ENCODE measurements at regions not wholly inside any gene's neighbourhood (a gene's known extent, or its start where the extent isn't known, plus 50 kb on each side); places are given as distances from the start of the nearest gene placed in this dataset.

GRCh38 chr5:68112658-68113057, 102.9 kb upstream of the PIK3R1 start:
- Histone ChIP-seq H3K9me3 (replicated peaks; ENCODE audit: control insufficient read depth, insufficient read depth, low read length) (no peaks in the 10 kb centered on the region), H3K4me1 (ENCODE audit: control insufficient read depth, extremely low read depth, insufficient read depth, low read length) (no peaks in the 10 kb centered on the region), H4K20me1 (replicated peaks; ENCODE audit: control insufficient read depth, extremely low read depth, insufficient read depth, low read length) (no peaks in the 10 kb centered on the region), H3K9ac (replicated peaks; ENCODE audit: extremely low read depth, insufficient read depth, low read length) (no peak overlapping the region), H2AFZ (ENCODE audit: low read depth, low read length) (no peak overlapping the region), H3K27me3 (ENCODE audit: control insufficient read depth in 2 of 2, insufficient read depth in 2 of 2, low read length in 2 of 2) (peaks cover 0 to 12% of the 10 kb centered on the region in 2 experiments), H3K4me3 (replicated peaks in 1 of 3; ENCODE audit: insufficient read depth in 1 of 3, low read depth in 1 of 3, low read length in 3 of 3) (no peak overlapping the region), H3K27ac (ENCODE audit: insufficient read depth, low read depth, low read length) (no peak overlapping the region), H3K4me2 (ENCODE audit: insufficient read depth, low read length) (no peak overlapping the region), H3K79me2 (ENCODE audit: control insufficient read depth, insufficient read depth, low read length) (no peaks in the 10 kb centered on the region), H3K36me3 (ENCODE audit: control insufficient read depth in 2 of 2, extremely low read depth in 1 of 2, insufficient read depth in 2 of 2, low read length in 2 of 2) (no peaks in the 10 kb centered on the region), H3K9me1 (replicated peaks; ENCODE audit: control insufficient read depth, extremely low read depth, insufficient read depth, low read length) (no peaks in the 10 kb centered on the region)
- TF ChIP-seq JUN (IDR thresholded peaks at IDR 0.05; ENCODE audit: borderline replicate concordance, insufficient read depth, insufficient read length, low read depth) (no peak), EZH2 (IDR thresholded peaks at IDR 0.05; ENCODE audit: borderline replicate concordance, low read depth, low read length, severe bottlenecking) (no peak), GATA2 (IDR thresholded peaks at IDR 0.05; ENCODE audit: insufficient read depth, insufficient read length, low read depth, low read length) (no peak), FOS (IDR thresholded peaks at IDR 0.05; ENCODE audit: borderline replicate concordance, insufficient read depth, low read length) (no peak), MYC (IDR thresholded peaks at IDR 0.05; ENCODE audit: low read depth, low read length) (no peak), POLR2AphosphoS5 (IDR thresholded peaks at IDR 0.05; ENCODE audit: insufficient read depth, low read depth, low read length) (no peak), POLR2A (IDR thresholded peaks at IDR 0.05; ENCODE audit: low read depth, low read length) (no peak)
- TF ChIP-seq, protein P1, sequence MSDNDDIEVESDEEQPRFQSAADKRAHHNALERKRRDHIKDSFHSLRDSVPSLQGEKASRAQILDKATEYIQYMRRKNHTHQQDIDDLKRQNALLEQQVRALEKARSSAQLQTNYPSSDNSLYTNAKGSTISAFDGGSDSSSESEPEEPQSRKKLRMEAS (IDR thresholded peaks at IDR 0.05; ENCODE audit: insufficient read depth, insufficient read length) = no peak
- TF ChIP-seq, protein P2, sequence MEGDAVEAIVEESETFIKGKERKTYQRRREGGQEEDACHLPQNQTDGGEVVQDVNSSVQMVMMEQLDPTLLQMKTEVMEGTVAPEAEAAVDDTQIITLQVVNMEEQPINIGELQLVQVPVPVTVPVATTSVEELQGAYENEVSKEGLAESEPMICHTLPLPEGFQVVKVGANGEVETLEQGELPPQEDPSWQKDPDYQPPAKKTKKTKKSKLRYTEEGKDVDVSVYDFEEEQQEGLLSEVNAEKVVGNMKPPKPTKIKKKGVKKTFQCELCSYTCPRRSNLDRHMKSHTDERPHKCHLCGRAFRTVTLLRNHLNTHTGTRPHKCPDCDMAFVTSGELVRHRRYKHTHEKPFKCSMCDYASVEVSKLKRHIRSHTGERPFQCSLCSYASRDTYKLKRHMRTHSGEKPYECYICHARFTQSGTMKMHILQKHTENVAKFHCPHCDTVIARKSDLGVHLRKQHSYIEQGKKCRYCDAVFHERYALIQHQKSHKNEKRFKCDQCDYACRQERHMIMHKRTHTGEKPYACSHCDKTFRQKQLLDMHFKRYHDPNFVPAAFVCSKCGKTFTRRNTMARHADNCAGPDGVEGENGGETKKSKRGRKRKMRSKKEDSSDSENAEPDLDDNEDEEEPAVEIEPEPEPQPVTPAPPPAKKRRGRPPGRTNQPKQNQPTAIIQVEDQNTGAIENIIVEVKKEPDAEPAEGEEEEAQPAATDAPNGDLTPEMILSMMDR (IDR thresholded peaks at IDR 0.05; ENCODE audit: extremely low read depth in 1 of 2, insufficient read depth in 1 of 2, low read depth in 1 of 2, low read length in 2 of 2) = no peak
- intact Hi-C loops (cut with micrococcal nuclease) (no loop called here), dilution Hi-C loops (cut with MboI; ENCODE audit: extremely low pct_ligation_motif_present, low sequenced_read_pairs) (no loop called here)
- ChIA-PET CTCF (no interaction called here), POLR2A (no interaction called here)
- FAIRE-seq = no peak
- no peak for DNase-seq (ENCODE audit: low read depth, low spot score)
- BruUV-seq (replicated peaks) = no TSS peak

Measured in endothelial cell of umbilical vein (primary cell).